ENCODE measurements at regions not wholly inside any gene's neighbourhood (a gene's known extent, or its start where the extent isn't known, plus 50 kb on each side); places are given as distances from the start of the nearest gene placed in this dataset.
A peak's percentile ranks its signal among the peaks of the same experiment; 100 is the strongest.
"Not testable (repeated sequence)": the region's sequence is repeated elsewhere in the genome, so short reads cannot be mapped to it uniquely, and the experiment has no call there.

- H3K4me1 Mint-ChIP-seq, H3K4me3 Mint-ChIP-seq: not testable (repeated sequence)
Measured at GRCh38 chr1:66424530-66424929, 109.4 kb upstream of the SGIP1 start.

GRCh38 chr1:66426239-66426853 lies 107.6 kb upstream of the SGIP1 start:
- CTCF ChIA-PET: no interaction called here
- H3K4me1 Mint-ChIP-seq: peaks cover 1% of the 10 kb centered on the region
- H3K9me3 Mint-ChIP-seq: peaks cover 27% of the 10 kb centered on the region
- H3K4me3 Mint-ChIP-seq: no peak overlapping the region
- H3K27me3 Mint-ChIP-seq: peaks cover 5% of the 10 kb centered on the region
- peaks cover 23% of the 10 kb centered on the region for H3K36me3 Mint-ChIP-seq (ENCODE audit: low read depth)
- DNase-seq: no peak
- POLR2A ChIA-PET: no interaction called here
- no peak overlapping the region for H3K27ac Mint-ChIP-seq

More at GRCh38 chr1:66424530-66424929, 109.4 kb upstream of the SGIP1 start:
- H3K27ac Mint-ChIP-seq, DNase-seq, POLR2A ChIA-PET, CTCF ChIA-PET, H3K27me3 Mint-ChIP-seq: not testable (repeated sequence)
- H3K36me3 Mint-ChIP-seq (ENCODE audit: low read depth): peaks cover 14% of the 10 kb centered on the region
- H3K9me3 Mint-ChIP-seq: peaks cover 15% of the 10 kb centered on the region

GRCh38 chr1:66430815-66431214 lies 103.1 kb upstream of the SGIP1 start:
- H3K4me3 Mint-ChIP-seq, POLR2A ChIA-PET, H3K4me1 Mint-ChIP-seq, H3K27me3 Mint-ChIP-seq, H3K27ac Mint-ChIP-seq, CTCF ChIA-PET, DNase-seq: not testable (repeated sequence)
- Mint-ChIP-seq H3K36me3 (ENCODE audit: low read depth) (peaks cover 31% of the 10 kb centered on the region), H3K9me3 (peaks cover 36% of the 10 kb centered on the region)

GRCh38 chr1:66431999-66432398 lies 102.0 kb upstream of the SGIP1 start:
- Mint-ChIP-seq H3K4me1 (peaks cover 15% of the 10 kb centered on the region), H3K36me3 (ENCODE audit: low read depth) (peaks cover 31% of the 10 kb centered on the region), H3K27me3 (peaks cover 5% of the 10 kb centered on the region), H3K4me3 (no peak overlapping the region), H3K27ac (no peak overlapping the region), H3K9me3 (peaks cover 36% of the 10 kb centered on the region)
- ChIA-PET POLR2A (no interaction called here), CTCF (interaction anchor here (1.0 to 1.7 kb wide), 3 partner anchors 71 to 189 kb away, joined by 3 to 5 read pairs (median 3); no protein-coding TSS in a partner anchor)
- DNase-seq: no peak

- Mint-ChIP-seq H3K27ac (no peak overlapping the region), H3K4me3 (no peak overlapping the region), H3K27me3 (peaks cover 5% of the 10 kb centered on the region), H3K9me3 (peaks cover 29% of the 10 kb centered on the region), H3K4me1 (peaks cover 27% of the 10 kb centered on the region), H3K36me3 (ENCODE audit: low read depth) (peaks cover 28% of the 10 kb centered on the region)
- ChIA-PET CTCF (interaction anchor here (6.0 kb wide), 1 partner anchor 12 kb away, joined by 76 read pairs; no protein-coding TSS in a partner anchor), POLR2A (interaction anchor here (4.3 kb wide), 1 partner anchor 12 kb away, joined by 31 read pairs; no protein-coding TSS in a partner anchor)
- no peak for DNase-seq
Measured at GRCh38 chr1:66433611-66434010, 100.3 kb upstream of the SGIP1 start.

GRCh38 chr1:66434096-66434495 lies 99.9 kb upstream of the SGIP1 start:
- H3K4me1 Mint-ChIP-seq: peaks cover 32% of the 10 kb centered on the region
- DNase-seq: no peak
- ChIA-PET CTCF (interaction anchor here (0.6 to 6.0 kb wide), 4 partner anchors 12 to 191 kb away, joined by 3 to 76 read pairs (median 26); no protein-coding TSS in a partner anchor), POLR2A (interaction anchor here (4.3 kb wide), 1 partner anchor 12 kb away, joined by 31 read pairs; no protein-coding TSS in a partner anchor)
- H3K9me3 Mint-ChIP-seq: peaks cover 25% of the 10 kb centered on the region
- no peak overlapping the region for H3K27ac Mint-ChIP-seq
- H3K4me3 Mint-ChIP-seq: no peak overlapping the region
- H3K36me3 Mint-ChIP-seq (ENCODE audit: low read depth): peaks cover 28% of the 10 kb centered on the region
- H3K27me3 Mint-ChIP-seq: peaks cover 3% of the 10 kb centered on the region

GRCh38 chr1:66435541-66435940 lies 98.4 kb upstream of the SGIP1 start:
- Mint-ChIP-seq H3K4me1 (peaks cover 44% of the 10 kb centered on the region), H3K27me3 (no peaks in the 10 kb centered on the region), H3K9me3 (peaks cover 15% of the 10 kb centered on the region), H3K27ac (no peak overlapping the region), H3K4me3 (no peak overlapping the region), H3K36me3 (ENCODE audit: low read depth) (peaks cover 19% of the 10 kb centered on the region)
- no peak for DNase-seq
- ChIA-PET CTCF (interaction anchor here (0.5 to 6.0 kb wide), 26 partner anchors 8 to 771 kb away, joined by 3 to 76 read pairs (median 4); no protein-coding TSS in a partner anchor), POLR2A (interaction anchor here (0.5 to 4.3 kb wide), 10 partner anchors 10 to 191 kb away, joined by 3 to 31 read pairs (median 10); no protein-coding TSS in a partner anchor)

GRCh38 chr1:66436378-66437135 lies 97.4 kb upstream of the SGIP1 start:
- peaks cover 44% of the 10 kb centered on the region for H3K4me1 Mint-ChIP-seq
- H3K36me3 Mint-ChIP-seq (ENCODE audit: low read depth): peaks cover 13% of the 10 kb centered on the region
- H3K27me3 Mint-ChIP-seq: no peaks in the 10 kb centered on the region
- peaks cover 7% of the 10 kb centered on the region for H3K9me3 Mint-ChIP-seq
- H3K27ac Mint-ChIP-seq: peak overlapping the region; percentile 57
- CTCF ChIA-PET: interaction anchor here (0.6 to 6.0 kb wide), 30 partner anchors 9 to 749 kb away, joined by 3 to 76 read pairs (median 4); no protein-coding TSS in a partner anchor
- POLR2A ChIA-PET: interaction anchor here (0.6 to 4.3 kb wide), 17 partner anchors 9 to 488 kb away, joined by 3 to 31 read pairs (median 5); partner anchors contain the start of genes DNAI4 and MIER1
- no peak overlapping the region for H3K4me3 Mint-ChIP-seq
- peak; percentile 62 for DNase-seq

- Mint-ChIP-seq H3K27ac (peak overlapping the region; percentile 57), H3K27me3 (no peaks in the 10 kb centered on the region), H3K4me1 (peaks cover 44% of the 10 kb centered on the region), H3K36me3 (ENCODE audit: low read depth) (peaks cover 11% of the 10 kb centered on the region), H3K4me3 (no peak overlapping the region), H3K9me3 (peaks cover 5% of the 10 kb centered on the region)
- DNase-seq: no peak
- ChIA-PET CTCF (interaction anchor here (1.0 to 6.0 kb wide), 23 partner anchors 9 to 749 kb away, joined by 3 to 76 read pairs (median 10); no protein-coding TSS in a partner anchor), POLR2A (interaction anchor here (0.6 to 4.3 kb wide), 13 partner anchors 9 to 488 kb away, joined by 3 to 31 read pairs (median 7); partner anchors contain the start of genes DNAI4 and MIER1)
Measured at GRCh38 chr1:66437136-66437401, 96.9 kb upstream of the SGIP1 start.

- H3K4me3 Mint-ChIP-seq: no peak overlapping the region
- CTCF ChIA-PET: interaction anchor here (1.0 to 6.0 kb wide), 9 partner anchors 8 to 479 kb away, joined by 3 to 76 read pairs (median 10); no protein-coding TSS in a partner anchor
- H3K27ac Mint-ChIP-seq: peak overlapping the region; percentile 70
- POLR2A ChIA-PET: interaction anchor here (1.0 to 4.3 kb wide), 5 partner anchors 8 to 191 kb away, joined by 4 to 31 read pairs (median 12); no protein-coding TSS in a partner anchor
- H3K36me3 Mint-ChIP-seq (ENCODE audit: low read depth): peaks cover 11% of the 10 kb centered on the region
- H3K4me1 Mint-ChIP-seq: peaks cover 44% of the 10 kb centered on the region
- no peak for DNase-seq
- no peaks in the 10 kb centered on the region for H3K27me3 Mint-ChIP-seq
- peaks cover 2% of the 10 kb centered on the region for H3K9me3 Mint-ChIP-seq
Measured at GRCh38 chr1:66438062-66438461, 95.9 kb upstream of the SGIP1 start.

- Mint-ChIP-seq H3K4me1 (peaks cover 45% of the 10 kb centered on the region), H3K27ac (peak overlapping the region; percentile 70), H3K27me3 (no peaks in the 10 kb centered on the region), H3K9me3 (peaks cover 2% of the 10 kb centered on the region), H3K4me3 (peak overlapping the region; percentile 25), H3K36me3 (ENCODE audit: low read depth) (peaks cover 11% of the 10 kb centered on the region)
- ChIA-PET POLR2A (interaction anchor here (1.0 to 3.2 kb wide), 3 partner anchors 66 to 192 kb away, joined by 4 to 19 read pairs (median 11); no protein-coding TSS in a partner anchor), CTCF (interaction anchor here (2.9 to 6.0 kb wide), 4 partner anchors 7 to 196 kb away, joined by 15 to 76 read pairs (median 36); no protein-coding TSS in a partner anchor)
- no peak for DNase-seq
Measured at GRCh38 chr1:66438501-66438900, 95.5 kb upstream of the SGIP1 start.

GRCh38 chr1:66439031-66439740 lies 94.8 kb upstream of the SGIP1 start:
- CTCF ChIA-PET: interaction anchor here (1.0 kb wide), 1 partner anchor 107 kb away, joined by 3 read pairs; no protein-coding TSS in a partner anchor
- Mint-ChIP-seq H3K27me3 (no peaks in the 10 kb centered on the region), H3K4me3 (peak overlapping the region; percentile 25)

More at GRCh38 chr1:66439031-66439740, 94.8 kb upstream of the SGIP1 start:
- Mint-ChIP-seq H3K4me1 (peaks cover 49% of the 10 kb centered on the region), H3K36me3 (ENCODE audit: low read depth) (peaks cover 8% of the 10 kb centered on the region), H3K9me3 (no peaks in the 10 kb centered on the region), H3K27ac (peak overlapping the region; percentile 70)
- DNase-seq: no peak
- POLR2A ChIA-PET: interaction anchor here (0.8 to 1.4 kb wide), 2 partner anchors 69 to 192 kb away, joined by 3 read pairs; no protein-coding TSS in a partner anchor

Data from activated CD4-positive, alpha-beta memory T cell treated with anti-CD3 and anti-CD28 coated beads, Interleukin-2, amount 10 ng/mL, durations not matched to agents 7 days and 5 days (primary cell).